CD4-positive, alpha-beta T cell treated with Interleukin-2 at 100 ng/mL for 4 hours (primary cell): ENCODE measurements at regions not wholly inside any gene's neighbourhood (a gene's known extent, or its start where the extent isn't known, plus 50 kb on each side); places are given as distances from the start of the nearest gene placed in this dataset.

Experiments
- DNase-seq: peaks from one replicate; pipeline ENCODE4 v3.0.0-alpha.2; 2020; ENCODE audit warnings: low spot score

DNA sequence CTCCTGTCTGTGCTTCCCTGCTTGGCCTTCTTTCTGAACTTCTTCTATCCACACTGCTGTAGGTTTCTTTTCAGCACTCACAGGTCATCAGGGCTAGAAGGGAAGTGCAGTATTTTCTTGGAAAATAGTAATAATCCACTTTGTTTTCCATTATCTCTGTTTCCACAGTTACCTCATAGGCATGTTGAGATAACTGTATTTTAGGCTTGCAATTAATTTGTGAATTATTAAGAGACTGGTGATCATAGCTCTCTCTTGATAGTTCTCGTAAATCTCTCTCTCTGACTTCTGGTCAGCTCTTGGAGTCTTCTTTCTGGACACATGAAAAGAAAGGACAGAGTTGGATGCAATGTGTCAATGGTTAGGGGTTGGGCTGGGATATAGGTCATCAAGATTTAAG, 243.6 kb upstream of the IGFBP3 start:
- no peak for DNase-seq

DNA sequence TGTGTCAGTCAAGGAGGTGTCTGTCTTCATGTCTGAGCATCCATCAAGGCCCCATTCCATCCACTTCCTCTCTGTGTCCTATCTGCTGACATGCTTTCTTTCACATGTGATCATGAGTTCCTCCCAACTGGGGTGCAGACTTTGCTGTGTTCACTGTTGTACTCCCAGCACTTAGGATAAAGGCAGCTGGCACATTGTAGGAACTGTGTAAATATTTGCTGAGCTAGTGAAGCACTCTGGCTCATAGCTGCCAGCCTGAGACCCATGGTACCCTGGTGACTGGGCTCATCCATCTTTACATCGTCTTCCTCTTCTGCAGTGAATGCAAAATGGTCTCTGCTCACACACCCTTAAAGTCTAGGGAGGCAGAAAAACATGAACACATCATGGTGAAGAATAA, 242.2 kb upstream of the IGFBP3 start:
- no peak for DNase-seq

DNA sequence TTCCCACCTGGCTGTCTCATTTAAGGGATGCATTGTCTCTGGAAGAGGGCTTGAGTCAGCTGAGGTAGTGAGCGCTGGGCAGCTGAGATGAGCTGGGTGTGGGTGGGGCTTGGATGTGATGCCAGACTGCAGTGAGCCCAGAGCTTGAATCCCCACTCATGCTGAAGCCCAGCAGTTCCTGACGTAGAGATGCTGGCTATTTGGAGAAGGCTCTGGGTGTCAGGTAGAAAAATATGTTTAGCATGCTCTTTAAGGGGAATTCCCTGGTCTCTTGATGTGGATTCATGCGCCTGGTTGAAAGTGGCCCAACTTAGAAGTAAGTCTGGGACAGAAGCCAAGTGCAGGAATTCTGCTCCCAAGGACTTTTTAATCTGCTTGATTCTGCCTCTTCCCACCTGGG, 241.5 kb upstream of the IGFBP3 start:
- no peak for DNase-seq

DNA sequence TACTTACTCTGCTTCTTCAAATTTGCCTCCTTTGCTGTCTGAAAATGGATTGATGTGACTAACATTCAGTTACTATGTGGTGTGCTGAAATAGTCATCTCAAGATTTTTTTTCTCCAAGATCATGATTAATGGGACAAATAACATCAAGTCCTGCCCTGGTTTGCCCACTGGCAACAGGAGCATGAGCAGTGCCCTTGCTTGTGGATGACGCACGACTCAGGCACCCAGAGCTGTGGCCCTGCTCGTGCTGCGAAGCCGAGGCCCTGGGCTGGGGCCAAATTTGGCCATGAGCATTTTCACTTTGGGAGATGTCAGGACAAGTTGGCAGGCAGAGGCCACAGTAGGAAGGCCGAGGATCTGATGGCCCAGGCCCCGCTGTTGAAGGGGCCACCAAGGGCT, 239.8 kb upstream of the IGFBP3 start:
- DNase-seq: no peak

DNA sequence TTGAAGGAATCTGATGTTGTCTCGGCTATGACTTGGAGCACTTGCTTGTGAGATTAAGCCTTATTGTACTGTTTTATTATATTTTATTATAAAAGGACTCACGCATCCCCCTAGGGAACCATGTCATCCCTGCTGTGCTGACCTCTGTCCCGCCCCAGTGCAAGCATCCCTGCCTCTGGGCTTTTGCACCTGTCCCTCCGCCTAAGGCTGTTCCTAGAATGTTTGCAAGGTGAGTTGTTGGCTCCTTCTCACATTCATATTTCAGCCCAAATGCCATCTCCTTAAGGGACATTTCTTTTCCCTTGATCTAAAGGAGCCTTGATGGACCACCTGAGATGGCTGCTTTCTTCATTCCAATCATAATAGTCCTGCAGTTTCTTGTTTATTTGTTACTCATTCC, 236.9 kb upstream of the IGFBP3 start:
- no peak for DNase-seq

DNA sequence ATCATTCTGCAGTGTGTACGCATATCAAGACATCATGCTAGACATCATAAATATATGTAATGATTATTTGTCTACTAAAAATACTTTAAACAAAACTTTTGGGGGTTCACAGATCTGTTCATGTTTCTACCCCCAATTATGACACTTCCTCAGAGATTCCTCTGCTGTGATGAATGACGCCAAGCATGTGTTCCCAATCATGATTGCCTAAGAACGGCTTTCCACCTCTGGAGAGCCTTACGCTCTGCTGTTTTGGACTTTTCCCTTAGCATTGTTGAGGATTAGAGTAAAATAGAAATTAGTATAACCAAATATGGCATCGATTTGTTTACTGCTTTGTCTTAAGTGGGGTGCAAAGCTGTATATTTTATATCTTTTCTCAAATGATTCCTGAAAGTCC, 236.3 kb upstream of the IGFBP3 start:
- DNase-seq: no peak

DNA sequence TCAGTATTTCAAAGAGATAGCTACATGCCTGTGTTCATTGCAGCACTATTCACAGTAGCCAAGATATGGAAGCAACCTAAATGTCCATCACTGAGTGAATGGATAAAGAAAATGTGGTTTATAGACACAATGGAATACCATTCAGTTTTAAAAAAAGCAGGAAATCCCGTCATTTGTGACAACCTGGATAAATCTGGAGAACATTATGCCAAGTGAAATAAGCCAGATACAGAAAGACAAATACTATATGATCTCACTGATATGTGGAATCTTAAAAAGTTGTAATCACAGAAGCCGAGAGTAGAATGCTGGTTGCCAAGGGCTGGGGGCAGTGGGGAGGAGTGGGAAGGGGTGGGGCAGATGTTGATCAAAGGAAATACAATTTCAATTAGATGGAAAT, 235.8 kb upstream of the IGFBP3 start:
- no peak for DNase-seq

DNA sequence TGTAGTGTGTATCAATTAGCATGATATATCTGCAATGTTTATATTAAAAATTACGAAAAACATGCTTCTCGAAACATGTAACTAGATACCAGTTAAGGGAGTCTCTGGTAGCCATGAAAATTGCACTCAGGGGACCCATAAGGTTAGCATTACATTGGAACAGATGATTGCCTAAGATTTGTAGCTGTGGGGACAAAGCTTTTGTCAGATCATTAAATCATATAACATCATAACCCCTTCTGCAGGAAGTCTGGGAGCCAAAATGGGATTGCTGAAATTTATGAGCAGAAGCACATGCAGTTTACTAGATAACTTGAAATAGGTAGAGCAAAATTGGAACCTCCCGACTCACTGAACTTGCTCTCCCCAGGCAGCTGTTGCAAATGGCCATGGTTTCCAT, 235.0 kb upstream of the IGFBP3 start:
- no peak for DNase-seq

DNA sequence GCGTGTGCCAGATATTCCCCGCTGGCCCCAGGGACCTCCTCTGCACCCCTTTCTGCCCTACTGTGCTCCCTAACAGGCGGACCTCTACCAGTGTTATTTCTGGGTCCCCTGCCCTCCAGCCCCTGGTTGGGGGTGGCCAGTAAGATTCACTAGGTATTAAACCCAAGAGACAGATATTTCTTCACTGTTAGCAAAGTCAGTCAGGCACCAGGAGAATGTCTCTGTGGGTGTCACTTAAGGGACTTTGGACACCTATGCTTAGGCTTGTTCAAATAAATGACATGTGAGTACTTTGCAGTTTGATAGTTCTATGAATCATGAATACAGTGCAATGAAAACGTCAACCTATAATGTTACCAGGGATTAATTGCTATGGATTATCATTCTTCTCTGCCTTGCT, 234.3 kb upstream of the IGFBP3 start:
- DNase-seq: no peak

DNA sequence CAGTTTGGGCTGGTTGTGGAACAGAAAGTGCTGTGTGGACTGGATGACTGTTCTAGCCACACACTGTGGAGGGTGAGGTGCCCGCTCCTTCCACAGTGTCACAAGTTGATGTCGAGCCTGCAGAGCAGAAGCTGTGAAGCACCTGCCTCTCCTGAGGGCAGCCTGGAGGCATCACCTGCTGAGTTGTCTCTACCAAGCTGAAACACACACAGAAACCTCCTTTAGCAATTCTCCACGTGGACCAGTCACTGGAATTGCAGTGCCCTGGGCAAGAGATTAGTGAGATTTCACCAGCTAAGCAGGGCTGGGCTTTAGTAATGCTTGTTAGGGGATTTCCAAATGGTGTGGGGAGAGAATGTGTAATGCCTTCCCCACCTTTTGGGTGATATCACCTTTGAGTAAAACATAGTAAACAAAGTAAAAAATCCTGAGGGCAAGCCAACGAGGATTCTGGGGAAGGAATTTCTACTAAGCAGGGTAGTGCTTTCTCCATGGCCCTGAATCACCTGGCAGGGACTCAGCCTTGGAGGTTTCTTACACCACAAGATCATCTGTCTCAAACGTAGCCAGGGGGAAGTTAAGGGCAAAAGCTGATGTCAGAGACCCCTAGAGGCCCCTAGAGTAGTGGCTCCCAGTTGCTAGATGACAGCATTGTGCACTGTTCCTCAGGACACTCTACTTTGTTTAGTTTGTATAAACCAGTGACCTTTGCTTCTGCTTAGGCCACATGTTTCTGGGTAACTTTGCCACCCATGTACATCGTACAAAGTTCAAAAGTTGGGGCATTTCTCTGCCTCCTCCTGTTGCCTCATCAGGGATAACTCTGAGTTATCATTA, 233.1 kb upstream of the IGFBP3 start:
- DNase-seq: no peak

DNA sequence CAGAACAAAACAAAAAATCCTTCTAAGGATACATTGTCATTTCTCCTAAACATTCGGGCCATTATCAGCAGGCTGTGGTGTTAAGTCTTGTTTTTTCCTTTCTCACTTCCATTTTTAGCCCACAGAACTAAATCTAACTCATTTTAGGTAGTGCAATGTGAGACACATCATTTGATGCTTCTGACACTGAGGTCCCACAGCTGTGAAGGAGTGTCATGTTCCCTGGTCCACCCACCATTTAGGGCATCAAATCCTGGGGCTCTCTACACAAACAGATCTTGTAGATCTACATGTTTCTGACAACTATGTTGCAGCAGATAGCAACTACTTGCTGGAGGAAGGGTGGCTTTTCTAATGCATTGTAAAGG, 232.5 kb upstream of the IGFBP3 start:
- no peak for DNase-seq

DNA sequence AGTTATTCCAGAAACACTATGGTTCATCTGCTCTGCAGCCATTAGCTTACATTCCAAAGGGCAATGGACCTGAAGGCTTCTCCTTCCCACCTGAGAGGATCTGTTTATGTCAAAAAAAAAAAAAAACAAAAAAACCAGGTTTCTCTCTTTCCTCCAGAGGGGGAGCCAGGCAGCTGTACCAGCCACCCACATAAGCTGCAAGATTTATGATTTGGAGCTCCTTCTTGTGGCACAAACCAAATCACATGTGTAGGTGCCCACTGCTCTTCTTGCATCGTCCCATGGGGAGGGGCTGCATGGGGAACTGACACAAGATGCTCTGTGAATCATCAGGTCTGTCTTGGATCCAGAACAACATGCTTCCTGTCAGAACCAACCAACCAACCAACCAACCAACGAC, 231.6 kb upstream of the IGFBP3 start:
- no peak for DNase-seq

DNA sequence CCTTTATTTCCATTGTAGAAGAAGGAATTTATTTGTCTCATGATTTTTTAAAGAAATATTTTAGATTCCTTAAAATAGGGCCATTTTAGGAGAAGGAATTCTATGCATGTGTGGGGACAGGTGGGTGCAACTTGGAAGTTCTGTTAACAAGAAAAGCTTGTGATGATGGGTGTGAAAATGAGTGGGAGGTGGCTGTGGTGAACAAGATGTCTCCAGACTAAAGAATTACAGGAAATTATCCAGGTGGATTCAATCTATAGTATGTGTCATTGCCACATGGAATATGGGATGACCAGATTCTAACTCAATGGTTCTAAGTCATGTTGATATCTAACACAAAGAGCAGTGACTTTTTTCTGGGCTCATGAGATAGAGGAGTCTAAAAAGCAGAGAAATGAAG, 229.6 kb upstream of the IGFBP3 start:
- no peak for DNase-seq

DNA sequence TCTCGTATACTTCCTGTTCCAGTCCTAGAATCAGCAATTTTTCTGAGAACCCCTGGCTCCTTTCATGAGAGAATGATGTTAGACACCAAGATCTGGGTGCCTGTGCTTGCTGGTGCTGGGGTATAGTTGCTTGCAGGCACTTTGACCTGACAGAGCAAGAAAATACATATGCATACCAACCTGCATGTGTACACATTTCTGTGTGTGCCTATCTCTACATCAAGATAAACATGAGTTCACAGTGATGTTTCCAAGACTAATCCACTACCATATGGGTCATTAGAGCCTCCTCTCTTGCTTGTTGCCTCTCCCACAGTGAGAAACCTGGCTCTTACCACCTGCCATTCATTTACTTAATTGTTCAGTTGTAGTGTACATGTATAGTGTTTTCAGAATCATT, 229.1 kb upstream of the IGFBP3 start:
- no peak for DNase-seq

DNA sequence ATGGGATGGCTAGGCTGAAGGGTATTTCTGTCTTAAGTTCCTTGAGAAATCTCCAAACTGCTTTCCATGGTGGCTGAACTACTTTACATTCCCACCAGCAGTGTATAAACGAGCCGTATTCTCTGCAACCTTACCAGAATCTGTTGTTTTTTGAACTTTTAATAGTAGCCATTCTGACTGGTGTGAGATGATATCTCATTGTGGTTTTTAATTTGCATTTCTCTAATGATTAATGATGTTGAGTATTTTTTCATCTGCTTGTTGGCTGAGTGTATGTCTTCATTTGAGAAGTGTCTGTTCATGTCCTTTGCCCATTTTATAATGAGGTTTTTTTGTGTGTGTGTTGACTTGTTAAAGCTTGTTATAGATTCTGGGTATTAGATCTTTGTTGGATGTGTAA, 226.8 kb upstream of the IGFBP3 start:
- no peak for DNase-seq

DNA sequence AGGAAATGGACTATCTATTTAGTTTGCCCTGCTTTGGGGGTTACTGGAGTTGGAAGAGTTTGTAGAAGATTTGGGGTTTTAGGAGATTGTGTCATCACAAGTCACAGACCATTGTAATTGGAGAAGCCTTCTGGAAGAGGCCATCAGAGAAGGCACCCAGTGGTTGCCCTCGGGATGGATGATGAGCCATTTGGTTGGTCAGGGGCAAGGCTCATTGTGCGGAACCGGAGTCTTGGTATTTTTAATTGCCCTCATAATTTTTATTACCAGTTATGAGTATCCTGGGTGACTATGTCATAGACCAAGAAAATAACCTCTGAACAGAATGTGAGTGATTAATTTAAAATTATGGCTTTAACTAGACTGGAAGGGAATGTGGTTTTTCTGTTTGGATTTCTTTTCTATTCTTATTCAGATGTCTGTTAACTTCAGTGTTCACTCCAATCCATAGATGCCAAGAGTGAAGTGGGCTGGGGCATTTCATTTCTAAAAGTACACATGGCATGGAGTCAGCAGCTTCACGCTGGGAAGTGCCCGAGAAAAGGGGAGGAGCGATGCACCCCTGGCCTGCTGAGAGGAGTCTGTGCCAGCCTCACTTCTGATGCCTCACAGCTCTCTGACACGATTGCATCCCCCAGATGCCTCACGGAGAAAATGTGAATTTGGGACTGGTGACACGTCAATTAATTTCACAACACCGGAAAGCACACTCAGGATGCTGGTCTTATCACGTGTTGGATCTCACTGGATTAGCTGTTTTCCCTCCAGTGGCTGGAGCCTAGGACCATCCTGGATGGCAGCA, 225.6 kb upstream of the IGFBP3 start:
- no peak for DNase-seq

DNA sequence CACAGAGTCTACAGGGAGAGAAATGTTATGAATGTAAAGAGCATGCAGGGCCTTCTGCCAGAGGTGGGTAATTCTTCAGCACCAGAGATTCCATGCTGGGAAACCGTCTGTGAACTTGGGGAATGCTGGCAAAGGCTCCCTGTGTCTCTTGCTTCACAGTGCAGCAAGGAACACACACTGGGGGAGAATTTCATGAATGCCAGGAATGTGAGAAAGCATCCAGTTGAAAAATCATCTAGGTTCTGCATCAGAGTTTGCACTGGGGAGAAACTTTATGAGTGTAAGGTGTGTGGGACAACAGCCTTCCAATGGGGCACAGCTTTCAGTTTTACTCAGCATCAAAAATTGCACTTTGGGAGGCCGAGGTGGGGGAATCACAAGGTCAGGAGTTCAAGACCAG, 224.3 kb upstream of the IGFBP3 start:
- no peak for DNase-seq

DNA sequence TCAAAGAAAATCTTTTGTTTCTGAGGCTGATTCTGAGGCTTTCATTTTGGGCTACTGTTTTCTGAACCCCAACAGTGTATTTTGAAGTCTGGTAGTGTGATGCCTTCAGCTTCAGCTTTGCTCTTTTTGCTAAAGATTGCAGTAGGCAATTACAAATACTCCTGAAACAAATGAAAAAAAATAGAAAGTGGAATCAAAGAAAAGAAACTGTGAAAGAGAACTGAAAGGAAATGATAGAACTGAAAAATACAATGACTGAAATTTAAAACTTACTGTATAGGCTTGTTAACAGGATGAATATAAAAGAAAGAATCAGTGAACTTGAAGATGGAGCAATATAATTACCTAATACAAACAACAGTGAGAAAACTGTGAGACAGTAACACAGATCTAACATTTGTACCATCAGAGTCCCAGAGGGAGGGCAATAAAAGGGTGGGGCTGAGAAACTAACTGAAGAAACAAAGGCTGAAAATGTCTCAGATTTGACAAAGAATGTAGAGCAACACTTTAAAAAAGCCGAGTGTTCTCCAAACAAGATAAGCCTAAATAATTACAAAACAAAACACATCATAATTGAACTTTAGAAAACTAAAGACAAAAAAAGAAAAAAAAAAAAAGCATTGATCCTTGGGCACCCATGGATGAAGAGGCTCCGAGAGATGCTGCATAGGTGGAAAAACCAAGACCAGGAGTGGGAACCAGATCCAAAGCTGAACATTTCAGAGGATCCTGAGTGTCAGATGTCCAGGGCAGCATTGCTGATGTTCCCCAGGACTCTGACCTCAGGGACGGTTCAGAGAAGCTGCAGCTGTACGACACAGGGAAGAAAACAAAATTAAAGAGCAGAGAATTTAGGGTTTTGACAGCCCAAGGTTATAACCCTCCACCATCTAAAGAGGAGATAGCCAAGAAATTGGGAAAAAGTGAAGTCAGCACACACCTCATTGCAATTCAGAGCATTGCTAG, 223.2 kb upstream of the IGFBP3 start:
- no peak for DNase-seq

DNA sequence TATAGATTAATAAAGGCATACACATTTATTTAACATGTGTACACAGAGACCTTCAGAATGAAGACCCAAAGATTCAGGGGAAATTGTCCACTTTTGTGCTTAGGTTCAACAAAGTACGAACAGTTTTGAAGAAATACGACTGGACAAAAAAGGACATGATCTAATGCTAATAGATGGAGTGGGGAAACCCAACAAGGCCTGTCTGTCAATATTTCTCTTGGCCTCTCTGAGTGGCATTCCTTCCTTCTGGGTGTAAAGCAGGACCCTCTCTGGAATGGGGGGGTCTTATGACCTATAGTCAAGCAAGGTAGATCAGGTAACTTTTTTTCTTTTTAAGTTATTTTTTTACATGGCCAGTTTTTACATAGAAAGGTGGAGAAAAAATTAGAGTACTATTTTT, 222.3 kb upstream of the IGFBP3 start:
- DNase-seq: no peak

DNA sequence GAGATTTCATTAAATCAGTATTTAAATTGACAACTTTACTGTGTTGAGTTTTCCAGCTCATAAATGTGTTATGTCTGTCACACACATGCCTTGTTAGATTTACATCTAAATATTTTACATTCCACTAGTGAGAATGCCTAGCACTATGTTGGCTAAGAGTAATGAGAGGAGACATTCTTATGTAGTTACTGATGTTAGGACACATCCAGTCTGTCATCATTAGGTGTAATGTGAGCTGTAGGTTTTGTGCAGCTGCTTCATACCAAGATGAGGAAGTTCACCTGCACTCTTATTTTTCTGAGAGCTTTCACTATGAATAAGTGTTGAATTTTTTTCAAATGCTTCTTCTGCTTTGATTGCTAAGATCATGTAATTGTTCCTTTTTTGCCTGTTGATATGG, 218.0 kb upstream of the IGFBP3 start:
- DNase-seq: no peak

DNA sequence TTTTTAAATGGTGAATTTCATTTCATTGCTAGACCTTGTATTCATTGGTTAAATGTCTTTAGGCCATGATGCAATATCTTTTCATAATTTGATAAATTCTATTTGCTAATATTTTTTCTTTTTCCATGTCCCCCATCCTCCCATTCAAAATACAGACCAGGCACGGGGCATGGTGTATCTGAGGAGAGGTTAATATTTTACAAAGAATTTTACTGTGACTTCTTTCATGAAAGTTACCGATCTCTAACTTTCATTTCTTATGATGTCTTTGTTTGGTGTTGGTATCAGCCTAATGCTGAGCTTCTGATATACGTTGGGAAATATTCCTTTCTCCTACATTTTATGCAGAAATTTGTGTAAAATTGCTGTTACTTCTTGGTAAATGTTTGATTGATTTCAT, 216.7 kb upstream of the IGFBP3 start:
- no peak for DNase-seq

DNA sequence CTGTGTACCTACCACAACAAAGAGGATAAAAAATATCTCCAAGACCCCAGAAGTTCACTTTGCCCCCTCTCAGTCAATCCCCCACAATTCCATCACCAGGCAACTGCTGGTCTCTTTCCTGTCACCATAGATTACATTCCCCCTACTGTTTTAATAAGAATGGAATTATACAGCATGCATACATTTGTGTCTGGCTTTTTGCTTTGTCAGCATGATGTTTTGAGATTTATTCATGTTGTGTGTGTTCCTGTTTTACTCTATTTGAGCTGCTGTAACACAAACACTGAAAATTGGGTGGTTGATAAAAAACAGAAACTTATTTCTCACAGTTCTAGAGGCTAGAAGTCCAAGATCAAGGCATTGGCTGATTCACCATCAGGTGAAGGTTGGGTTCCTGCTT, 214.5 kb upstream of the IGFBP3 start:
- DNase-seq: no peak

DNA sequence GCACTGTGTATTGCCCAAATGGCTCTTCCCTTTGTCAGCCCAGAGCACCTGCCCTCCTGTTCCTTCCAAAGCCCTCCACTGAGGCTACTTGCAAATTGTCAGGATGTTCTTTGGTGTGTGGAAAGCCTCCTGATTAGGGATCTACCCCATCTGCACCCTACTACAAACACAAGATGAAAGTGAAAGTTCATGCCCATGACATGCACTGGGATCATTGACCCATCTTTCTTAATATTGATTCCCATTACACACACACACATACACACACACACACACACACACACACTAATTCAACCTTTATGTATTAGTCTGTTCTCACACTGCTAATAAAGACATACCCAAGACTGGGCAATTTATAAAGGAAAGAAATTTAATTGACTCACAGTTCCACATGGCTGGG, 213.7 kb upstream of the IGFBP3 start:
- no peak for DNase-seq
